Adrenal gland (tissue), 5 donors: ENCODE measurements at regions not wholly inside any gene's neighbourhood (a gene's known extent, or its start where the extent isn't known, plus 50 kb on each side); places are given as distances from the start of the nearest gene placed in this dataset.

ENCODE experiments used
- CTCF ChIP-seq, 6 experiments: fragments of 450-650 bp in 4 of 6; fragments of 200-600 bp in 2 of 6; sonication (generic) in 1 of 6; IDR thresholded peaks; 1 replicate in 5 of 6; 2 replicates in 1 of 6; pipeline versions ENCODE4 v1.5.1 to v1.8.0; 2016 to 2021; ENCODE audit warnings: antibody characterized with exemption in 6 of 6, mild to moderate bottlenecking in 2 of 6, moderate library complexity in 1 of 6
- POLR2A ChIP-seq, 2 donors: fragments of 450-650 bp; IDR thresholded peaks; one replicate each; pipeline ENCODE4 v1.6.1; 2017; ENCODE audit warnings: antibody characterized with exemption in 2 of 2, mild to moderate bottlenecking in 2 of 2, moderate library complexity in 1 of 2
- donor health status: DM: no; HTN: no; CAD: no.

GRCh38 chr9:18129809-18130334, 344.1 kb upstream of the ADAMTSL1 start:
- TF ChIP-seq CTCF (IDR thresholded peaks at IDR 0.05) (no peak), POLR2A (IDR thresholded peaks at IDR 0.05) (no peak)
